PC-9 (cell line): ENCODE measurements at regions not wholly inside any gene's neighbourhood (a gene's known extent, or its start where the extent isn't known, plus 50 kb on each side); places are given as distances from the start of the nearest gene placed in this dataset.

Source experiments
- BruUV-seq: library from RNA; stranded (reverse); fragments of 400-500 nt; replicated peaks from 2 replicates; lab custom pipeline; 2021; lab: Mats Ljungman, UMichigan
- CTCF ChIA-PET: fragments of 300-600 bp; sonication (Branson Sonifier 250); formaldehyde crosslinking; loops from one replicate; lab custom pipeline; 2022; ENCODE audit warnings: antibody characterized with exemption; lab: Charles Lee
- POLR2A ChIA-PET: fragments of 300-600 bp; sonication (Branson Sonifier 250); formaldehyde crosslinking; loops from one replicate; lab custom pipeline; 2022; ENCODE audit warnings: antibody characterized with exemption; ENCODE audit not compliant: unreplicated experiment; lab: Charles Lee
- DNase-seq, 2 experiments: peaks; one replicate each; pipeline versions ENCODE4 v3.0.0 to v3.0.0-alpha.2; 2015 to 2022; ENCODE audit warnings: mixed read lengths in 1 of 2
- H2AFZ ChIP-seq: fragments of 200-600 bp; sonication (generic); 2 replicates; pipeline ENCODE4 v1.8.1; 2017; ENCODE audit warnings: antibody characterized with exemption
- H3F3A ChIP-seq: fragments of 200-600 bp; sonication (generic); 2 replicates; pipeline ENCODE4 v1.8.1; 2017; ENCODE audit warnings: antibody characterized with exemption, mild to moderate bottlenecking, low read depth; ENCODE audit not compliant: insufficient read depth
- H3K27ac ChIP-seq: fragments of 200-600 bp; sonication (generic); 2 replicates; pipeline ENCODE4 v1.6.1; 2016; ENCODE audit warnings: mixed run types
- H3K27me3 ChIP-seq: fragments of 200-600 bp; sonication (generic); 2 replicates; pipeline ENCODE4 v1.6.1; 2016; ENCODE audit warnings: low read depth, mixed run types; ENCODE audit not compliant: insufficient read depth
- H3K36me3 ChIP-seq: fragments of 200-600 bp; sonication (generic); 2 replicates; pipeline ENCODE4 v1.6.1; 2016; ENCODE audit warnings: low read depth, mixed run types
- H3K4me1 ChIP-seq: fragments of 200-600 bp; sonication (generic); replicated peaks from 2 replicates; pipeline ENCODE4 v1.6.1; 2016; ENCODE audit warnings: mixed run types; ENCODE audit not compliant: insufficient read depth
- H3K4me2 ChIP-seq: fragments of 200-600 bp; sonication (generic); 2 replicates; pipeline ENCODE4 v1.6.1; 2017; ENCODE audit warnings: mixed run types
- H3K4me3 ChIP-seq: fragments of 200-600 bp; sonication (generic); 2 replicates; pipeline ENCODE4 v1.6.1; 2016; ENCODE audit warnings: mixed run types
- H3K79me2 ChIP-seq: fragments of 200-600 bp; sonication (generic); 2 replicates; pipeline ENCODE4 v1.6.1; 2017; ENCODE audit warnings: low read depth, mixed run types
- H3K9me2 ChIP-seq: fragments of 200-600 bp; sonication (generic); 2 replicates; pipeline ENCODE4 v1.8.1; 2017; ENCODE audit warnings: mild to moderate bottlenecking; ENCODE audit not compliant: insufficient read depth
- H3K9me3 ChIP-seq: fragments of 200-600 bp; sonication (generic); 2 replicates; pipeline ENCODE4 v1.8.1; 2016; ENCODE audit warnings: low read depth; ENCODE audit not compliant: insufficient read depth
- H4K20me1 ChIP-seq: fragments of 200-600 bp; sonication (generic); 2 replicates; pipeline ENCODE4 v1.8.1; 2017; ENCODE audit not compliant: insufficient read depth
- EZH2 ChIP-seq: fragments of 200-600 bp; sonication (generic); IDR thresholded peaks from 2 replicates; pipeline ENCODE4 v1.8.0; 2017; ENCODE audit warnings: antibody characterized with exemption, low read depth
- intact Hi-C: fragments of 100-400 bp; cut with micrococcal nuclease; formaldehyde crosslinking; loops from one replicate; pipeline ENCODE4 v1.10.0; 2022; ENCODE audit not compliant: unreplicated experiment
- TF ChIP-seq, protein P1 (sequence below): fragments of 200-600 bp; sonication (generic); conservative IDR thresholded peaks from 2 replicates; pipeline ENCODE4 v1.6.1; 2017; ENCODE audit warnings: mixed run types, antibody characterized with exemption, mild to moderate bottlenecking, moderate library complexity

DNA sequence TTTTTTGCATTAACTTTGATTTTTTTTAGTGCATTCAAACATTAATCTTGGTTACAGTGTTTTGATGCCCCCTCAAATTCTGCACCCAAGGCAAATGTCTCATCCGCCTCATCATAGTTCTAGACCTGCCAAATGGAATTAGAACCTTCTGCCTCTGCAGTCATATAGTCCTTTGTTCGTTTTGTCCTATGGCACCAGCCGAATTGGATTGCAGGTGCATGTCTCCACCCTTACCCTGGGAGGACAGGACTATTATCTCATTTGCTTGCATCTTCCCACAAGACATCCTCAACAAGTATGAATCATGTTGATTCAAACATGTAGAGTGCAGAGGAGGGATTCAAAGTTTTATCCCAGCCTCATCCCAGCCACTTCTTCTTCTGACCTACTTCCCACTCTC lies 579.1 kb downstream of the VRK1 start:
- DNase-seq, result no peak
- no TSS peak for BruUV-seq
- Histone ChIP-seq H4K20me1 (no peaks in the 10 kb centered on the region), H3K36me3 (no peaks in the 10 kb centered on the region), H3K27me3 (peaks cover 18% of the 10 kb centered on the region; the same call in 1 of the 2 replicates), H3K4me2 (no peak overlapping the region), H3K4me3 (no peak overlapping the region), H3K4me1 (no peaks in the 10 kb centered on the region), H3K27ac (no peak overlapping the region), H3K9me3 (no peaks in the 10 kb centered on the region), H3K79me2 (no peaks in the 10 kb centered on the region), H3K9me2 (no peaks in the 10 kb centered on the region), H2AFZ (no peak overlapping the region), H3F3A (no peaks in the 10 kb centered on the region)
- CTCF ChIA-PET, result no interaction called here
- TF ChIP-seq, protein P1, sequence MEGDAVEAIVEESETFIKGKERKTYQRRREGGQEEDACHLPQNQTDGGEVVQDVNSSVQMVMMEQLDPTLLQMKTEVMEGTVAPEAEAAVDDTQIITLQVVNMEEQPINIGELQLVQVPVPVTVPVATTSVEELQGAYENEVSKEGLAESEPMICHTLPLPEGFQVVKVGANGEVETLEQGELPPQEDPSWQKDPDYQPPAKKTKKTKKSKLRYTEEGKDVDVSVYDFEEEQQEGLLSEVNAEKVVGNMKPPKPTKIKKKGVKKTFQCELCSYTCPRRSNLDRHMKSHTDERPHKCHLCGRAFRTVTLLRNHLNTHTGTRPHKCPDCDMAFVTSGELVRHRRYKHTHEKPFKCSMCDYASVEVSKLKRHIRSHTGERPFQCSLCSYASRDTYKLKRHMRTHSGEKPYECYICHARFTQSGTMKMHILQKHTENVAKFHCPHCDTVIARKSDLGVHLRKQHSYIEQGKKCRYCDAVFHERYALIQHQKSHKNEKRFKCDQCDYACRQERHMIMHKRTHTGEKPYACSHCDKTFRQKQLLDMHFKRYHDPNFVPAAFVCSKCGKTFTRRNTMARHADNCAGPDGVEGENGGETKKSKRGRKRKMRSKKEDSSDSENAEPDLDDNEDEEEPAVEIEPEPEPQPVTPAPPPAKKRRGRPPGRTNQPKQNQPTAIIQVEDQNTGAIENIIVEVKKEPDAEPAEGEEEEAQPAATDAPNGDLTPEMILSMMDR, result no peak
- TF ChIP-seq EZH2, result no peak
- intact Hi-C loops, result no loop called here
- POLR2A ChIA-PET, result no interaction called here

DNA sequence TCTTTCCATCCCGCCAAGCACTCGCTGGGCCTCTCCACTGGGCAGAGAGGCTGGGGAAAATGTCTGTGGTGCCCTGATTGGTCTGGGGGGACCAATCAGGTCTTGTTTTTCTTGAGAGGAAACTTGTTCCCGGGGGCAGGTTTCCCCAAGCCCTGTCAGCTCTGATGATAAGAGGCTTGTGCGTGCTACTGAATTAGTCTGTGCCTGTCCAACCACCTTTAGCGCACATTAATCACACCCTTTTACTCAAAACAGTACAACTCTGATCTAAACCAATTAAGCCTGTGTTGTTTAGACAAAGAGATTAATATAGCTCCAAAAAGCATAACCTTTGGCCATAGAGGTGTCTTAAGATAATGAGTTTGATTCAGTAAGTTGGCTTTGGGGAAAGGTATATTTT lies 580.4 kb downstream of the VRK1 start:
- ChIA-PET POLR2A (no interaction called here), CTCF (no interaction called here)
- no TSS peak for BruUV-seq
- intact Hi-C loops, result no loop called here
- no peak for DNase-seq
- no peaks in the 10 kb centered on the region for H3K9me2 ChIP-seq
- H3K4me3 ChIP-seq, result no peak overlapping the region
- TF ChIP-seq EZH2, result no peak
- TF ChIP-seq, protein P1, result no peak
- no peaks in the 10 kb centered on the region for H4K20me1 ChIP-seq
- no peaks in the 10 kb centered on the region for H3K36me3 ChIP-seq
- no peaks in the 10 kb centered on the region for H3F3A ChIP-seq
- no peak overlapping the region for H3K4me2 ChIP-seq
- no peaks in the 10 kb centered on the region for H3K4me1 ChIP-seq
- peaks cover 18% of the 10 kb centered on the region; the same call in 1 of the 2 replicates for H3K27me3 ChIP-seq
- no peaks in the 10 kb centered on the region for H3K79me2 ChIP-seq
- no peak overlapping the region for H2AFZ ChIP-seq
- no peak overlapping the region for H3K27ac ChIP-seq
- H3K9me3 ChIP-seq, result no peaks in the 10 kb centered on the region

DNA sequence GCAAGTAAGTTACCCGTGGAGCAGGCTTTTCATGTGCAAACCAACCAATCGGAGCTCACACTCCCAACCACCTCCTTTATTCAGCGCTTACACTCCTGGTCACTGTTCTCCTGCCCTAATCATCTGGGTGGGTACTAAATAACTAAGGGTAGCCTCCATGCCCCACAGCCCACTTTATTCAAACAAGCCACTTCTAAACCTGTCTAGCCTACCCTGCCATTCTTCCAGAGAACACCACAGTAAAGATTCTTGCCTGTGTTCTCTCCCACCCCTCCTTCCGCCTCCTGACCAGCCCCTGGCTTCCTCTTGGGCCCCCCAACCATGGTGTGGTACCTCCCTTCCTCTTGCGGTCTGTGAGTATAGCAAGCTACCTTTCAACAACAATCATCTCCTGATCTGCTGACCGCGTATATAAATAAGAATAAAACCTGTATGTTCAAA lies 581.9 kb downstream of the VRK1 start:
- H2AFZ ChIP-seq, result no peak overlapping the region
- TF ChIP-seq, protein P1, result no peak
- no peak for TF ChIP-seq EZH2
- no peak overlapping the region for H3K4me3 ChIP-seq
- no peaks in the 10 kb centered on the region for H3K9me3 ChIP-seq
- no peaks in the 10 kb centered on the region for H3F3A ChIP-seq
- H3K27me3 ChIP-seq, result peaks cover 22% of the 10 kb centered on the region; the same call in 1 of the 2 replicates
- no peaks in the 10 kb centered on the region for H3K9me2 ChIP-seq
- DNase-seq, result no peak
- no peak overlapping the region for H3K4me2 ChIP-seq
- H4K20me1 ChIP-seq, result no peaks in the 10 kb centered on the region
- no peaks in the 10 kb centered on the region for H3K36me3 ChIP-seq
- ChIA-PET CTCF (no interaction called here), POLR2A (no interaction called here)
- intact Hi-C loops, result no loop called here
- BruUV-seq, result no TSS peak
- no peaks in the 10 kb centered on the region for H3K4me1 ChIP-seq
- H3K79me2 ChIP-seq, result no peaks in the 10 kb centered on the region
- no peak overlapping the region for H3K27ac ChIP-seq
